ENCODE measurements at regions not wholly inside any gene's neighbourhood (a gene's known extent, or its start where the extent isn't known, plus 50 kb on each side); places are given as distances from the start of the nearest gene placed in this dataset.

- TF ChIP-seq ZNF26 (tag by site-specific recombination; IDR thresholded peaks at IDR 0.05): no peak
- TF ChIP-seq, protein P1, sequence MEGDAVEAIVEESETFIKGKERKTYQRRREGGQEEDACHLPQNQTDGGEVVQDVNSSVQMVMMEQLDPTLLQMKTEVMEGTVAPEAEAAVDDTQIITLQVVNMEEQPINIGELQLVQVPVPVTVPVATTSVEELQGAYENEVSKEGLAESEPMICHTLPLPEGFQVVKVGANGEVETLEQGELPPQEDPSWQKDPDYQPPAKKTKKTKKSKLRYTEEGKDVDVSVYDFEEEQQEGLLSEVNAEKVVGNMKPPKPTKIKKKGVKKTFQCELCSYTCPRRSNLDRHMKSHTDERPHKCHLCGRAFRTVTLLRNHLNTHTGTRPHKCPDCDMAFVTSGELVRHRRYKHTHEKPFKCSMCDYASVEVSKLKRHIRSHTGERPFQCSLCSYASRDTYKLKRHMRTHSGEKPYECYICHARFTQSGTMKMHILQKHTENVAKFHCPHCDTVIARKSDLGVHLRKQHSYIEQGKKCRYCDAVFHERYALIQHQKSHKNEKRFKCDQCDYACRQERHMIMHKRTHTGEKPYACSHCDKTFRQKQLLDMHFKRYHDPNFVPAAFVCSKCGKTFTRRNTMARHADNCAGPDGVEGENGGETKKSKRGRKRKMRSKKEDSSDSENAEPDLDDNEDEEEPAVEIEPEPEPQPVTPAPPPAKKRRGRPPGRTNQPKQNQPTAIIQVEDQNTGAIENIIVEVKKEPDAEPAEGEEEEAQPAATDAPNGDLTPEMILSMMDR (tag by site-specific recombination; IDR thresholded peaks at IDR 0.05): no peak
- no peak for TF ChIP-seq ZNF792 (tag by site-specific recombination; IDR thresholded peaks at IDR 0.05)
- TF ChIP-seq, protein P2, sequence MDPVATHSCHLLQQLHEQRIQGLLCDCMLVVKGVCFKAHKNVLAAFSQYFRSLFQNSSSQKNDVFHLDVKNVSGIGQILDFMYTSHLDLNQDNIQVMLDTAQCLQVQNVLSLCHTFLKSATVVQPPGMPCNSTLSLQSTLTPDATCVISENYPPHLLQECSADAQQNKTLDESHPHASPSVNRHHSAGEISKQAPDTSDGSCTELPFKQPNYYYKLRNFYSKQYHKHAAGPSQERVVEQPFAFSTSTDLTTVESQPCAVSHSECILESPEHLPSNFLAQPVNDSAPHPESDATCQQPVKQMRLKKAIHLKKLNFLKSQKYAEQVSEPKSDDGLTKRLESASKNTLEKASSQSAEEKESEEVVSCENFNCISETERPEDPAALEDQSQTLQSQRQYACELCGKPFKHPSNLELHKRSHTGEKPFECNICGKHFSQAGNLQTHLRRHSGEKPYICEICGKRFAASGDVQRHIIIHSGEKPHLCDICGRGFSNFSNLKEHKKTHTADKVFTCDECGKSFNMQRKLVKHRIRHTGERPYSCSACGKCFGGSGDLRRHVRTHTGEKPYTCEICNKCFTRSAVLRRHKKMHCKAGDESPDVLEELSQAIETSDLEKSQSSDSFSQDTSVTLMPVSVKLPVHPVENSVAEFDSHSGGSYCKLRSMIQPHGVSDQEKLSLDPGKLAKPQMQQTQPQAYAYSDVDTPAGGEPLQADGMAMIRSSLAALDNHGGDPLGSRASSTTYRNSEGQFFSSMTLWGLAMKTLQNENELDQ (tag by site-specific recombination; IDR thresholded peaks at IDR 0.05; ENCODE audit: low read depth): no peak
- TF ChIP-seq, protein P3, sequence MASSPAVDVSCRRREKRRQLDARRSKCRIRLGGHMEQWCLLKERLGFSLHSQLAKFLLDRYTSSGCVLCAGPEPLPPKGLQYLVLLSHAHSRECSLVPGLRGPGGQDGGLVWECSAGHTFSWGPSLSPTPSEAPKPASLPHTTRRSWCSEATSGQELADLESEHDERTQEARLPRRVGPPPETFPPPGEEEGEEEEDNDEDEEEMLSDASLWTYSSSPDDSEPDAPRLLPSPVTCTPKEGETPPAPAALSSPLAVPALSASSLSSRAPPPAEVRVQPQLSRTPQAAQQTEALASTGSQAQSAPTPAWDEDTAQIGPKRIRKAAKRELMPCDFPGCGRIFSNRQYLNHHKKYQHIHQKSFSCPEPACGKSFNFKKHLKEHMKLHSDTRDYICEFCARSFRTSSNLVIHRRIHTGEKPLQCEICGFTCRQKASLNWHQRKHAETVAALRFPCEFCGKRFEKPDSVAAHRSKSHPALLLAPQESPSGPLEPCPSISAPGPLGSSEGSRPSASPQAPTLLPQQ (tag by site-specific recombination; IDR thresholded peaks at IDR 0.05): no peak
- TF ChIP-seq AEBP2 (tag by site-specific recombination; IDR thresholded peaks at IDR 0.05; ENCODE audit: borderline replicate concordance): no peak
- no peak for TF ChIP-seq ZSCAN18 (tag by site-specific recombination; IDR thresholded peaks at IDR 0.05)
- no peak for TF ChIP-seq TCF7L2 (IDR thresholded peaks at IDR 0.05; ENCODE audit: borderline replicate concordance, low read depth, low read length)
- no peak for TF ChIP-seq ZNF324 (tag by site-specific recombination; IDR thresholded peaks at IDR 0.05)
Observed at GRCh38 chr5:97629276-97629675, 446.2 kb upstream of the RIOK2 start (continued).

DNA sequence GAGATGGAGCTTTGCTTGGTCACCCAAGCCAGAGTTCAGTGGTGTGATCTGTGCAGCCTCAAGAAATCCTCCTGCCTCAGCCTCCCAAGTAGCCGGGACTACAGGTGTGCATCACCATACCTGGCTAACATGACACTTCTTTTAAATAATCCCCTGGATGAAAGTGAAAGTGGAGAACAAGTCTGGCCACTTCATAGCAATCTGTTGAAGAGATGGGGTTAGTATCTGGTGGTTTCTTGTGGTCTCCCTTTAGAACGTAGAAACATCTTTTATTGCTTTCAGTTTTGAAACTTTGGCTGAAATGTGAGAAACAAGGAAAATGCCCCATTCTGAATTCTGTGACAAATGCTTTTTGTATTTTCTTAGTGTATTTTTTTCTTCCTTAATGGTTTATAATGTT, 452.5 kb upstream of the RIOK2 start:
- Histone ChIP-seq H3K9me3 (ENCODE audit: control insufficient read depth, insufficient read depth, low read depth, low read length) (no peaks in the 10 kb centered on the region), H3K4me1 (ENCODE audit: control insufficient read depth, insufficient read depth, low read length) (no peaks in the 10 kb centered on the region), H3K4me3 (ENCODE audit: low read depth, low read length) (no peak overlapping the region), H3K36me3 (ENCODE audit: control insufficient read depth in 2 of 2, insufficient read depth in 1 of 2, low read length in 2 of 2) (no peaks in the 10 kb centered on the region), H3K27ac (ENCODE audit: extremely low read depth, low read depth, low read length) (no peak overlapping the region)
- TF ChIP-seq ZNF174 (tag by site-specific recombination; IDR thresholded peaks at IDR 0.05): no peak
- POLR2A ChIA-PET: no interaction called here
- CTCF ChIA-PET: no interaction called here

- Histone ChIP-seq H3K9me3 (ENCODE audit: control insufficient read depth, insufficient read depth, low read depth, low read length) (no peaks in the 10 kb centered on the region), H3K27ac (ENCODE audit: extremely low read depth, low read depth, low read length) (no peak overlapping the region), H3K4me1 (ENCODE audit: control insufficient read depth, insufficient read depth, low read length) (no peaks in the 10 kb centered on the region), H3K4me3 (ENCODE audit: low read depth, low read length) (no peak overlapping the region), H3K36me3 (ENCODE audit: control insufficient read depth in 2 of 2, insufficient read depth in 1 of 2, low read length in 2 of 2) (no peaks in the 10 kb centered on the region)
- ChIA-PET CTCF (no interaction called here), POLR2A (no interaction called here)
- TF ChIP-seq ZFP41 (tag by site-specific recombination; IDR thresholded peaks at IDR 0.05; ENCODE audit: borderline replicate concordance) (no peak), ZNF670 (tag by site-specific recombination; IDR thresholded peaks at IDR 0.05; ENCODE audit: low read depth) (no peak), ZNF311 (tag by site-specific recombination; IDR thresholded peaks at IDR 0.05; ENCODE audit: borderline replicate concordance) (no peak), KLF17 (tag by site-specific recombination; IDR thresholded peaks at IDR 0.05) (no peak), ZNF76 (tag by site-specific recombination; IDR thresholded peaks at IDR 0.05; ENCODE audit: borderline replicate concordance, low read depth) (no peak), ZNF501 (tag by site-specific recombination; IDR thresholded peaks at IDR 0.05) (no peak), KLF9 (tag by site-specific recombination; IDR thresholded peaks at IDR 0.05; ENCODE audit: low read depth) (no peak)
Observed at GRCh38 chr5:97636766-97637165, 453.7 kb upstream of the RIOK2 start.
